ENCODE measurements at regions not wholly inside any gene's neighbourhood (a gene's known extent, or its start where the extent isn't known, plus 50 kb on each side); places are given as distances from the start of the nearest gene placed in this dataset.
A peak's percentile ranks its signal among the peaks of the same experiment; 100 is the strongest.

DNA sequence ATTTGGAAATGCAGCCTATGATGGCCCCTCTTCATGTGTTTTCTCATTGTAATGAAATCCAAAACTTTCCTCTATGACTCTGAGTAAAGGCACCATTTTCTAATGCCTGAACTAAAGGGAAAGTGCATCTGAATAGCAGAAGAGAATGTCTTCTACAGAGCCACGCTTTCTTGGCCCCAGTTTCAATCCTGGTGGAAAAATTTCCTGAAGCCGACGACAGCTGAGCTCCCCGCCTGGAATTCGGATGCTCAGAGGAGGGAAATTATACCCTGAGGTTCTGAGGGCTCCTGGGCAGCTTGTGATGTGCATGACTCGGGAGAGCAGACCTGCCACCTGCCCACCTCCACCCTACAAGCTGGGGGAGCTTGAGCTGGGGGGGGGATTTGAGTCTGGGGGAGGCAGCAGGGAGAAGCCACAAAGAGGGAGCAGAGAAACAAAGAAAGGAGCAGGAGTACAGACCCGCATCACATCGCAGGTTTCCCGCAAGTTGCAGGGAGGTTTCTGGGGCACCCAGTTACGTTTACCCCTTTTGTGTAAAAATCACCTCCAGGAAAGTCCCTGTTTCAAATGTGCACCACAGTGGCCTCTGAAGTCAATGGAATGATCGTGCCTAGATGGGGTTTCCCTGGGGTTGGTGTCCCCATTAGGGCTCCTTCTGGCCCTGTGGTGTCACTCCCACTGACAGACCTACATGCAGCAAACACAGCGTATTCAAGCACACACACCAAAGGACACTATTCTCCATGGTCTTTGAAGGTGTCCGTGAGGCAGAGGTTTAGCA lies 145.6 kb upstream of the RBPJ start:
- no peak for DNase-seq (ENCODE audit: low spot score)

DNA sequence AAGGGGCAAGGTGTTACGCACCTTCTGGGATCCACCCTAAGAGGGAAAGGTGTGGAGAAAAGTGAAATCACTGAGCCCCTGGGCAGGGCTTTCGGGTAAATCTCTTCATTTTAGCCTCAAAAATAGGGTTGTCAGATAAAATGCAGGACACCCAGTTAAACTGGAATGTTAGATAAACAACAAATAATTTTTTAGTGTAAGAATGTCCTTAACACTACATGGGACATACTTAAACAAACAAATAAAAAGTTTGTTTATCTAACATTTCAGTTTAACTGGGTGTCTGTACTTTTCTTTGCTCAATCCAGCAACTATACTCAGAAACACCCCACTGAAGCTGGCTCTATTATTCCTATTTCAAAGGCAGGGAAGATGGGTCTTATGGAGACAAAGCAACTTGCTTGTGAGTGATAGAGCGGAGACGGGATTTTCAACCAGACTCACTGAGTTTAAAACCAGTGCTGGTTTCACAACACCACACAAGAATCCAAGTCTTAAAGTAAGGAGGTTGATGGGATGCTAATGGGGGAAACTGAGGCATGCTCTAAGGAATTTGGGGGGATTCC lies 144.8 kb upstream of the RBPJ start:
- DNase-seq (ENCODE audit: low spot score), result no peak

DNA sequence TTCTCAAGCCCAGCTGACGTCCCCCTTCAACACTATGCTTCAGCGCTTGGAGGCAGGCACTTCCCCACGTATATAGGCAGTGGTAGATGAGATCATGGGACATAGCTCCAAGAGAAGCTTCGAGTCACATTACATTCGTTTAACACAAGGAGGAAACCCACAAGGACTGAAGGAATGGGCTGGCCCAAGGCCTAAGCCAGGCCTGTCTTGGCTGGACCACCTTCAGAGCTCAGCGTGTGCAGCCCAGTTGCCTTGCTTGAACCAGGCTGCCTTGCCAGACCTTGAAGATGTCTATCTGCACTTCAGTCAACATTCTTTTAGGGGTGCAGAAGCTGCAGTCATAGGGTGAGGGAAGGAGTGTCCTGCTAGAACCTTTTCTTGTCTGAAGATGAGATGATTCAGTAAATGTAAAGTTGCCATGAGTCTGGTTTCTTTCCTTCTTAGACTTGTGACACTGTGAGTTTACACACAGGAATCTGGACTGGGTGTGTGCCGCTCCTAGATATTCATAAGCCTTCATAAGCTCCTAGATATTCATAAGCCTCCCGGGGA lies 144.1 kb upstream of the RBPJ start:
- DNase-seq (ENCODE audit: low spot score), result no peak

- DNase-seq (ENCODE audit: low spot score), result no peak
These were observed 142.0 kb upstream of the RBPJ start for GRCh38 chr4:26178854-26179253.

- no peak for DNase-seq (ENCODE audit: low spot score)
These were observed 141.5 kb upstream of the RBPJ start for GRCh38 chr4:26179316-26179760.

DNA sequence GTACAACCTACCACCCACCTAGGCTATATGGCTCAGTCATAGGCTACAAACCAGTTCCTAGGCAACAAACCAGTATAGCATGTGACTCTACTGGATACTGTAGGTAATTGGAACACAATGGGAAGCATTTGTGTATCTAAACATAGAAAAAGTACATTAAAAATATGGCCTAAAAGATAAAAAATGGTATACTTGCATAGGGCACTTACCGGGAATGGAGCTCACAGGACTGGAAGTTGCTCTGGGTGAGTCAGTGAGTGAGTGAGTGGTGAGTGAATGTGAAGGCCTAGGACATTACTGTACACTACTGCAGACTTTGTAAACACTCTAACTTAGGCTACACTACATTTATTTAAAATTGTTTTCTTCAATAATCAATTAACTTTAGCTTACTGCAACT lies 139.2 kb upstream of the RBPJ start:
- peak; percentile 74 for DNase-seq (ENCODE audit: low spot score)

DNA sequence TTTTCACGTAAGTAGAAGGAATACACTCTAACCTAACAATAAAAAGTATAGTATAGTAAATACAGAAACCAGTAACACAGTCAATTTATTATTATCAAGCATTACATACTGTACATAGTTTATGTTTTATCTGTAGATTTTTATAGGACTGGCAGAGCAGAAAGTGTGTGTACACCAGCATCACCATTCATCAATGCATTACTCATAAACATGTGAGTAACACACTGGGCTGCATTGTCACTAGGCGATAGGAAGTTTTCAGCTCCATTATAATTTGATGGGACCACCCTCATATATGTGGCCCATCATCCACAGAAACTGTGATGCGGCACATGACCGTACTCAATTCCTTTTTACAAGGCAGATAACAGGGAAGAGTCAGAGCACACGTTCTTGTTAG lies 137.8 kb upstream of the RBPJ start:
- DNase-seq (ENCODE audit: low spot score), result peak; percentile 86

- DNase-seq (ENCODE audit: low spot score), result no peak
These were observed 135.4 kb upstream of the RBPJ start for GRCh38 chr4:26185436-26185835.

DNA sequence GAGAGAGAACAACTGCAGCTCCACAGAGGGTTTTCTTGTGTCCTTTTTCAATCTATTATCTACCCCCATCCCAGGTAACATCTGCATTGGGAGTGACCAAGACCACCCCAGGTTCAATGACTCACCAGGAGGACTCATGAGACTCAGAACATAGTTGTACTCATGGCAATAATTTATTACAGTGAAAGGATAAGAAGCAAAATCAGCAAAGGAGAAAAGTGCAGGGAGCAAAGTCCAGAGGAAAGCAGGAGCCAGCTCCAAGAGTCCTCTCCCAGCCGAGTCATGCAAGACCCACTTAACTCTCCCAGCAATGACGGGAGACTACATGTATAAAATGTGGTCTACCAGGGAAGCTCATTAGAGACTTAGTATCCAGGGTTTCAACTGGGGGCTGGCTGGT lies 129.5 kb upstream of the RBPJ start:
- DNase-seq (ENCODE audit: low spot score), result peak; percentile 41

- no peak for DNase-seq (ENCODE audit: low spot score)
These were observed 127.6 kb upstream of the RBPJ start for GRCh38 chr4:26192899-26193869.

GRCh38 chr4:26194764-26195163 lies 126.0 kb upstream of the RBPJ start:
- no peak for DNase-seq (ENCODE audit: low spot score)

- DNase-seq (ENCODE audit: low spot score), result no peak
These were observed 124.2 kb upstream of the RBPJ start for GRCh38 chr4:26196567-26196966.

GRCh38 chr4:26197018-26197779 lies 123.6 kb upstream of the RBPJ start:
- DNase-seq (ENCODE audit: low spot score), result peak; percentile 100

- peak; percentile 61 for DNase-seq (ENCODE audit: low spot score)
These were observed 121.9 kb upstream of the RBPJ start for GRCh38 chr4:26198931-26199330.

GRCh38 chr4:26199596-26199995 lies 121.2 kb upstream of the RBPJ start:
- no peak for DNase-seq (ENCODE audit: low spot score)

GRCh38 chr4:26201120-26201519 lies 119.7 kb upstream of the RBPJ start:
- DNase-seq (ENCODE audit: low spot score), result no peak

GRCh38 chr4:26204249-26204825 lies 116.5 kb upstream of the RBPJ start:
- no peak for DNase-seq (ENCODE audit: low spot score)

DNA sequence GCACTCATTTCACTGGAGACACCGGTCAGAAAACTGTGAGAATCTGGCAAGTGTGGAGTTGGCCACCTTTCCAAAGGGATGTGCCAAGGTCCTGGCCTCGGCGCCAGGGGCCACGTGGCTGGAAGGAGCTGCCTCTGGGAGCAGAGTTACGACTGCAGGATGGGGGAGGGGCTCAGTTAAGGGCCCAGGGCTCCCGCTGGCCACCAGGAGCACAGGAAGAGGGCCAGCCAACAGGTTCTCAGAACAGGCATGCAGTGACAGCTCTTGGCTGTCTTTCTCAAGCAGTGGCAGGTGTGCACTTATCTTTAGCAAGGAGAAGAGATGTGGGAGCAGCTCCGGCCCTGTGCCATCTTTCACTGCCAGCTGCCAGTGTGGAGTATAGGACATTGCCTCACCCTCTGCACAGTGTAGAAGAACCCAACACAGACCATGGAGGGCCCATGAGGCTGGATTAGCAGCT lies 115.9 kb upstream of the RBPJ start:
- DNase-seq (ENCODE audit: low spot score), result no peak

- DNase-seq (ENCODE audit: low spot score), result no peak
These were observed 114.5 kb upstream of the RBPJ start for GRCh38 chr4:26206339-26206738.

- no peak for DNase-seq (ENCODE audit: low spot score)
These were observed 113.8 kb upstream of the RBPJ start for GRCh38 chr4:26206999-26207398.

DNA sequence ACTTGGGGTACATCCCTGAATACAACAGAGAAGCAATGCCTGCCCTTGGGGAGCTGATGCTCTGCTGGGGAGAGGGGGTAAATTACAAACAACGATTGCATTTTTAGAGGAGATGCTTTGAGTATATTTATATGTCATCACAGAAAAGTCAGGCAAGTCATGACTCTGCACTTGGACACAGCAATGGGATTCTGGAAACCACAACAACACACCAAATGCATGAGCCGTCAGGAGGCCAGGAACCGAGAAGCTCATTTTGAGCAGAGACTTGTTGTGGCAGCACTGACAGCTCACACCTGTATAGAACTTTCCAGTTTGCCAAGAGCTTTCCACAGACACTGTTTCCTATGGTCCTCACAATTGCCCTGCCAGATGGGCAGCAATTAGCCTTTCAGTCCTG lies 113.2 kb upstream of the RBPJ start:
- DNase-seq (ENCODE audit: low spot score), result no peak

Measured in RKO (cell line).